ENCODE measurements at regions not wholly inside any gene's neighbourhood (a gene's known extent, or its start where the extent isn't known, plus 50 kb on each side); places are given as distances from the start of the nearest gene placed in this dataset.

- H3K27me3 ChIP-seq (ENCODE audit: control insufficient read depth, extremely low read depth, insufficient read depth, low read length): no peaks in the 10 kb centered on the region
- no peaks in the 10 kb centered on the region for H3K36me3 ChIP-seq (ENCODE audit: control insufficient read depth in 2 of 2, extremely low read depth in 1 of 2, insufficient read depth in 2 of 2, low read length in 2 of 2)
- no peak overlapping the region for H3K27ac ChIP-seq (ENCODE audit: control insufficient read depth, insufficient read depth, low read length)
- no peaks in the 10 kb centered on the region for H3K79me2 ChIP-seq (ENCODE audit: control insufficient read depth, insufficient read depth, low read length)
- H3K9me1 ChIP-seq (ENCODE audit: control insufficient read depth, extremely low read depth, insufficient read depth, low read length): no peaks in the 10 kb centered on the region
- H4K20me1 ChIP-seq (ENCODE audit: control insufficient read depth, extremely low read depth, insufficient read depth, low read length): no peaks in the 10 kb centered on the region
- no peak overlapping the region for H2AFZ ChIP-seq (ENCODE audit: control insufficient read depth, low read length)
- dilution Hi-C loops (cut with MboI; ENCODE audit: extremely low pct_ligation_motif_present, low sequenced_read_pairs): no loop called here
- H3K4me2 ChIP-seq (ENCODE audit: control insufficient read depth, extremely low read depth, insufficient read depth, low read depth, low read length): no peak overlapping the region
- no peak overlapping the region for H3K9ac ChIP-seq (ENCODE audit: control insufficient read depth, extremely low read depth, insufficient read depth, low read length)
- peaks cover 10% of the 10 kb centered on the region for H3K9me3 ChIP-seq (ENCODE audit: control insufficient read depth, low read depth, low read length)
- DNase-seq (ENCODE audit: low read depth, low spot score) (no peak), FAIRE-seq (no peak)
- TF ChIP-seq EZH2 (IDR thresholded peaks at IDR 0.05; ENCODE audit: low read length) (no peak), CTCF (optimal IDR thresholded peaks at IDR 0.05 in 1 of 3, IDR thresholded peaks at IDR 0.05 in 1 of 3, conservative IDR thresholded peaks at IDR 0.05 in 1 of 3; ENCODE audit: extremely low read depth in 1 of 3, insufficient read depth in 2 of 3, low read length in 3 of 3) (no peak)
- H3K4me3 ChIP-seq (ENCODE audit: control insufficient read depth in 2 of 3, extremely low read depth in 1 of 3, insufficient read depth in 2 of 3, low read depth in 1 of 3, low read length in 3 of 3): no peak overlapping the region
- no peaks in the 10 kb centered on the region for H3K4me1 ChIP-seq (ENCODE audit: control insufficient read depth, extremely low read depth, insufficient read depth, low read length)
These were observed 440.2 kb downstream of the GLRX3 start for GRCh38 chr10:130576427-130576826.

GRCh38 chr10:130577039-130577438 is 440.8 kb downstream of the GLRX3 start:
- dilution Hi-C loops (cut with MboI; ENCODE audit: extremely low pct_ligation_motif_present, low sequenced_read_pairs): no loop called here
- no peaks in the 10 kb centered on the region for H3K9me1 ChIP-seq (ENCODE audit: control insufficient read depth, extremely low read depth, insufficient read depth, low read length)
- no peaks in the 10 kb centered on the region for H3K4me1 ChIP-seq (ENCODE audit: control insufficient read depth, extremely low read depth, insufficient read depth, low read length)
- DNase-seq (ENCODE audit: low read depth, low spot score): no peak
- H3K9me3 ChIP-seq (ENCODE audit: control insufficient read depth, low read depth, low read length): peaks cover 10% of the 10 kb centered on the region
- TF ChIP-seq CTCF (optimal IDR thresholded peaks at IDR 0.05 in 1 of 3, IDR thresholded peaks at IDR 0.05 in 1 of 3, conservative IDR thresholded peaks at IDR 0.05 in 1 of 3; ENCODE audit: extremely low read depth in 1 of 3, insufficient read depth in 2 of 3, low read length in 3 of 3) (no peak), EZH2 (IDR thresholded peaks at IDR 0.05; ENCODE audit: low read length) (no peak)
- H2AFZ ChIP-seq (ENCODE audit: control insufficient read depth, low read length): no peak overlapping the region
- no peak for FAIRE-seq
- H3K9ac ChIP-seq (ENCODE audit: control insufficient read depth, extremely low read depth, insufficient read depth, low read length): no peak overlapping the region
- no peaks in the 10 kb centered on the region for H3K36me3 ChIP-seq (ENCODE audit: control insufficient read depth in 2 of 2, extremely low read depth in 1 of 2, insufficient read depth in 2 of 2, low read length in 2 of 2)
- H3K79me2 ChIP-seq (ENCODE audit: control insufficient read depth, insufficient read depth, low read length): no peaks in the 10 kb centered on the region
- H3K4me2 ChIP-seq (ENCODE audit: control insufficient read depth, extremely low read depth, insufficient read depth, low read depth, low read length): no peak overlapping the region
- H4K20me1 ChIP-seq (ENCODE audit: control insufficient read depth, extremely low read depth, insufficient read depth, low read length): no peaks in the 10 kb centered on the region
- no peak overlapping the region for H3K27ac ChIP-seq (ENCODE audit: control insufficient read depth, insufficient read depth, low read length)
- no peaks in the 10 kb centered on the region for H3K27me3 ChIP-seq (ENCODE audit: control insufficient read depth, extremely low read depth, insufficient read depth, low read length)
- no peak overlapping the region for H3K4me3 ChIP-seq (ENCODE audit: control insufficient read depth in 2 of 3, extremely low read depth in 1 of 3, insufficient read depth in 2 of 3, low read depth in 1 of 3, low read length in 3 of 3)
